AG04450 (cell line): ENCODE measurements at regions not wholly inside any gene's neighbourhood (a gene's known extent, or its start where the extent isn't known, plus 50 kb on each side); places are given as distances from the start of the nearest gene placed in this dataset.

Experiments used
- CTCF ChIA-PET: fragments of 300-600, 350-600 bp; formaldehyde crosslinking; extraction: SDS; loops from one replicate; lab custom pipeline; 2022; ENCODE audit warnings: antibody characterized with exemption, inconsistent platforms; lab: Charles Lee
- POLR2A ChIA-PET: fragments of 350-600 bp; formaldehyde crosslinking; extraction: SDS; loops from one replicate; lab custom pipeline; 2021; ENCODE audit warnings: antibody characterized with exemption, inconsistent platforms; lab: Yijun Ruan, JAX
- DNase-seq: peaks from one replicate; pipeline ENCODE4 v3.0.0-alpha.2; 2011; ENCODE audit warnings: low read depth, low spot score
- H3K27ac ChIP-seq: one replicate; pipeline ENCODE4 v1.5.1; 2012; ENCODE audit warnings: low read depth, low read length, control low read depth
- H3K27me3 ChIP-seq: one replicate; pipeline ENCODE4 v1.6.0; 2012; ENCODE audit warnings: low read length; ENCODE audit not compliant: control insufficient read depth, insufficient read depth
- H3K4me3 ChIP-seq: 2 replicates; pipeline ENCODE4 v1.5.1; 2011; ENCODE audit warnings: mild to moderate bottlenecking, low read depth, low read length, control low read depth
- H3K9me3 ChIP-seq: 2 replicates; pipeline ENCODE4 v1.5.1; 2012; ENCODE audit warnings: low read length; ENCODE audit not compliant: control insufficient read depth, insufficient read depth
- CTCF ChIP-seq: IDR thresholded peaks from 2 replicates; pipeline ENCODE4 v1.5.1; 2011; ENCODE audit warnings: low read depth, low read length, control low read depth, inconsistent platforms

GRCh38 chr13:72315312-72315711 lies 412.1 kb downstream of the MZT1 start:
- ChIA-PET CTCF (no interaction called here), POLR2A (no interaction called here)
- Histone ChIP-seq H3K9me3 (no peaks in the 10 kb centered on the region), H3K27me3 (no peaks in the 10 kb centered on the region), H3K27ac (no peak overlapping the region), H3K4me3 (no peak overlapping the region)
- no peak for DNase-seq
- TF ChIP-seq CTCF = no peak

- POLR2A ChIA-PET = no interaction called here
- Histone ChIP-seq H3K4me3 (no peak overlapping the region), H3K27ac (no peak overlapping the region), H3K9me3 (no peaks in the 10 kb centered on the region), H3K27me3 (no peaks in the 10 kb centered on the region)
- DNase-seq = no peak
- CTCF ChIA-PET = no interaction called here
- no peak for TF ChIP-seq CTCF
Observed at GRCh38 chr13:72314210-72314609, 413.2 kb downstream of the MZT1 start.

GRCh38 chr13:72313546-72313945 lies 413.9 kb downstream of the MZT1 start:
- POLR2A ChIA-PET = no interaction called here
- CTCF ChIA-PET = no interaction called here

GRCh38 chr13:72303941-72304746 lies 423.3 kb downstream of the MZT1 start:
- Histone ChIP-seq H3K27me3 (no peaks in the 10 kb centered on the region), H3K4me3 (no peak overlapping the region), H3K27ac (no peak overlapping the region), H3K9me3 (no peaks in the 10 kb centered on the region)
- ChIA-PET CTCF (no interaction called here), POLR2A (no interaction called here)
- no peak for DNase-seq
- TF ChIP-seq CTCF = no peak

More at GRCh38 chr13:72313546-72313945, 413.9 kb downstream of the MZT1 start:
- TF ChIP-seq CTCF = no peak
- H3K27ac ChIP-seq = no peak overlapping the region
- no peak overlapping the region for H3K4me3 ChIP-seq
- DNase-seq = no peak
- no peaks in the 10 kb centered on the region for H3K27me3 ChIP-seq
- H3K9me3 ChIP-seq = no peaks in the 10 kb centered on the region

GRCh38 chr13:72296246-72296645 lies 429.2 kb upstream of the DACH1 start:
- ChIA-PET POLR2A (no interaction called here), CTCF (no interaction called here)
- Histone ChIP-seq H3K27ac (no peak overlapping the region), H3K27me3 (no peaks in the 10 kb centered on the region), H3K4me3 (no peak overlapping the region), H3K9me3 (no peaks in the 10 kb centered on the region)
- DNase-seq = no peak
- no peak for TF ChIP-seq CTCF
